Stomach smooth muscle (tissue), 2 donors: ENCODE measurements at regions not wholly inside any gene's neighbourhood (a gene's known extent, or its start where the extent isn't known, plus 50 kb on each side); places are given as distances from the start of the nearest gene placed in this dataset.

ENCODE experiments used
- H3K27ac ChIP-seq: one replicate; pipeline ENCODE4 v1.7.0; 2013; ENCODE audit warnings: mild to moderate bottlenecking, low read length, inconsistent platforms
- H3K27me3 ChIP-seq, 2 donors: one replicate each; pipeline ENCODE4 v1.7.0; 2013; ENCODE audit warnings: low read length in 2 of 2; ENCODE audit not compliant: insufficient read depth in 2 of 2, control insufficient read depth in 1 of 2
- H3K36me3 ChIP-seq, 2 donors: one replicate each; pipeline ENCODE4 v1.7.0; 2013; ENCODE audit warnings: low read length in 2 of 2; ENCODE audit not compliant: control insufficient read depth in 2 of 2, insufficient read depth in 2 of 2
- H3K4me1 ChIP-seq: one replicate; pipeline ENCODE4 v1.7.0; 2013; ENCODE audit warnings: low read length; ENCODE audit not compliant: control insufficient read depth, insufficient read depth
- H3K4me3 ChIP-seq, 2 donors: one replicate each; pipeline ENCODE4 v1.7.0; 2013; ENCODE audit warnings: low read length in 2 of 2
- H3K9ac ChIP-seq, 2 donors: one replicate each; pipeline ENCODE4 v1.7.0; 2013; ENCODE audit warnings: low read length in 2 of 2, mild to moderate bottlenecking in 1 of 2
- H3K9me3 ChIP-seq, 2 donors: one replicate each; pipeline ENCODE4 v1.7.0; 2013; ENCODE audit warnings: low read length in 2 of 2; ENCODE audit not compliant: control insufficient read depth in 2 of 2
- donor health status: healthy.
- donor health status: Pancreatic carcinoma.

- no peak overlapping the region for H3K4me3 ChIP-seq
- H3K36me3 ChIP-seq: no peaks in the 10 kb centered on the region
- no peak overlapping the region for H3K9ac ChIP-seq
- peaks cover 22% of the 10 kb centered on the region for H3K4me1 ChIP-seq
- no peaks in the 10 kb centered on the region for H3K9me3 ChIP-seq
- H3K27ac ChIP-seq: no peak overlapping the region
- H3K27me3 ChIP-seq: no peaks in the 10 kb centered on the region
Measured at GRCh38 chr7:22588351-22588750, 88.4 kb upstream of the STEAP1B start.

GRCh38 chr7:22587322-22587721 lies 87.3 kb upstream of the STEAP1B start:
- no peak overlapping the region for H3K27ac ChIP-seq
- H3K27me3 ChIP-seq: no peaks in the 10 kb centered on the region
- no peak overlapping the region for H3K4me3 ChIP-seq
- H3K4me1 ChIP-seq: peaks cover 28% of the 10 kb centered on the region
- H3K9me3 ChIP-seq: no peaks in the 10 kb centered on the region
- no peak overlapping the region for H3K9ac ChIP-seq
- no peaks in the 10 kb centered on the region for H3K36me3 ChIP-seq

GRCh38 chr7:22586786-22587140 lies 86.8 kb upstream of the STEAP1B start:
- Histone ChIP-seq H3K9ac (no peak overlapping the region), H3K27me3 (no peaks in the 10 kb centered on the region), H3K4me3 (no peak overlapping the region), H3K27ac (no peak overlapping the region), H3K9me3 (no peaks in the 10 kb centered on the region), H3K36me3 (no peaks in the 10 kb centered on the region), H3K4me1 (peaks cover 28% of the 10 kb centered on the region)

- Histone ChIP-seq H3K27me3 (no peaks in the 10 kb centered on the region), H3K9me3 (no peaks in the 10 kb centered on the region), H3K27ac (no peak overlapping the region), H3K9ac (no peak overlapping the region), H3K4me1 (peaks cover 28% of the 10 kb centered on the region), H3K4me3 (no peak overlapping the region), H3K36me3 (no peaks in the 10 kb centered on the region)
Measured at GRCh38 chr7:22586101-22586785, 86.3 kb upstream of the STEAP1B start.

GRCh38 chr7:22584179-22584578 lies 84.2 kb upstream of the STEAP1B start:
- Histone ChIP-seq H3K27ac (no peak overlapping the region), H3K4me3 (no peak overlapping the region), H3K4me1 (peaks cover 23% of the 10 kb centered on the region), H3K27me3 (no peaks in the 10 kb centered on the region), H3K9ac (no peak overlapping the region), H3K9me3 (no peaks in the 10 kb centered on the region), H3K36me3 (no peaks in the 10 kb centered on the region)

- no peaks in the 10 kb centered on the region for H3K27me3 ChIP-seq
- peaks cover 19% of the 10 kb centered on the region for H3K4me1 ChIP-seq
- H3K27ac ChIP-seq: no peak overlapping the region
- H3K9ac ChIP-seq: no peak overlapping the region
- H3K4me3 ChIP-seq: no peak overlapping the region
- no peaks in the 10 kb centered on the region for H3K36me3 ChIP-seq
- H3K9me3 ChIP-seq: no peaks in the 10 kb centered on the region
Measured at GRCh38 chr7:22582863-22583622, 83.1 kb upstream of the STEAP1B start.

- no peaks in the 10 kb centered on the region for H3K27me3 ChIP-seq
- H3K4me3 ChIP-seq: no peak overlapping the region
- peaks cover 28% of the 10 kb centered on the region for H3K4me1 ChIP-seq
- H3K9me3 ChIP-seq: no peaks in the 10 kb centered on the region
- H3K27ac ChIP-seq: no peak overlapping the region
- H3K36me3 ChIP-seq: no peaks in the 10 kb centered on the region
- H3K9ac ChIP-seq: no peak overlapping the region
Measured at GRCh38 chr7:22581099-22581498, 81.1 kb upstream of the STEAP1B start.

GRCh38 chr7:22579961-22580360 lies 80.0 kb upstream of the STEAP1B start:
- no peaks in the 10 kb centered on the region for H3K36me3 ChIP-seq
- H3K9ac ChIP-seq: no peak overlapping the region
- no peaks in the 10 kb centered on the region for H3K27me3 ChIP-seq
- H3K4me3 ChIP-seq: no peak overlapping the region
- H3K27ac ChIP-seq: no peak overlapping the region
- peaks cover 28% of the 10 kb centered on the region for H3K4me1 ChIP-seq
- no peaks in the 10 kb centered on the region for H3K9me3 ChIP-seq

GRCh38 chr7:22578007-22578733 lies 78.2 kb upstream of the STEAP1B start:
- H3K27ac ChIP-seq: peak overlapping the region; percentile 32
- no peak overlapping the region for H3K9ac ChIP-seq
- no peaks in the 10 kb centered on the region for H3K9me3 ChIP-seq
- no peaks in the 10 kb centered on the region for H3K36me3 ChIP-seq
- H3K4me3 ChIP-seq: no peak overlapping the region
- H3K4me1 ChIP-seq: peaks cover 18% of the 10 kb centered on the region
- no peaks in the 10 kb centered on the region for H3K27me3 ChIP-seq

- Histone ChIP-seq H3K9ac (no peak overlapping the region), H3K4me1 (peaks cover 15% of the 10 kb centered on the region), H3K27me3 (no peaks in the 10 kb centered on the region), H3K9me3 (no peaks in the 10 kb centered on the region), H3K27ac (peak overlapping the region; percentile 32), H3K4me3 (no peak overlapping the region), H3K36me3 (no peaks in the 10 kb centered on the region)
Measured at GRCh38 chr7:22577470-22578001, 77.5 kb upstream of the STEAP1B start.
